HEK293 (cell line): ENCODE measurements at regions not wholly inside any gene's neighbourhood (a gene's known extent, or its start where the extent isn't known, plus 50 kb on each side); places are given as distances from the start of the nearest gene placed in this dataset.

ENCODE experiments used
- PRDM10 ChIP-seq: fragments of 450-650 bp; formaldehyde crosslinking; IDR thresholded peaks from 2 replicates; pipeline ENCODE4 v1.5.1; 2016; ENCODE audit warnings: missing biosample characterization, missing genetic modification characterization
- ZBTB21 ChIP-seq: fragments of 450-650 bp; formaldehyde crosslinking; IDR thresholded peaks from 2 replicates; pipeline ENCODE4 v1.5.1; 2017; ENCODE audit warnings: missing biosample characterization, missing genetic modification characterization
- ZNF221 ChIP-seq: fragments of 450-650 bp; formaldehyde crosslinking; IDR thresholded peaks from 2 replicates; pipeline ENCODE4 v1.5.1; 2017; ENCODE audit warnings: missing biosample characterization, missing genetic modification characterization, borderline replicate concordance
- ZNF274 ChIP-seq, 2 experiments: fragments of 200-500 bp in 1 of 2; fragments of 450-650 bp in 1 of 2; sonication (Bioruptor generic) in 1 of 2; formaldehyde crosslinking in 1 of 2; IDR thresholded peaks; 2 replicates each; pipeline versions ENCODE4 v1.5.1 to v1.6.1; 2014 to 2016; ENCODE audit warnings: borderline replicate concordance in 1 of 2, inconsistent platforms in 1 of 2, low read length in 1 of 2, missing biosample characterization in 1 of 2, missing genetic modification characterization in 1 of 2
- ZNF776 ChIP-seq: fragments of 450-650 bp; formaldehyde crosslinking; IDR thresholded peaks from 2 replicates; pipeline ENCODE4 v1.5.0; 2017; ENCODE audit warnings: missing biosample characterization, missing genetic modification characterization, borderline replicate concordance
- ZNF777 ChIP-seq: fragments of 450-650 bp; formaldehyde crosslinking; IDR thresholded peaks from 2 replicates; pipeline ENCODE4 v1.5.1; 2017; ENCODE audit warnings: missing biosample characterization, missing genetic modification characterization, borderline replicate concordance
- TF ChIP-seq, protein P1 (sequence below): fragments of 450-650 bp; formaldehyde crosslinking; IDR thresholded peaks from 2 replicates; pipeline ENCODE4 v1.5.1; 2016; ENCODE audit warnings: missing biosample characterization, missing genetic modification characterization
- TF ChIP-seq, protein P2 (sequence below): fragments of 450-650 bp; formaldehyde crosslinking; IDR thresholded peaks from 2 replicates; pipeline ENCODE4 v1.5.1; 2016; ENCODE audit warnings: missing biosample characterization, missing genetic modification characterization
- TF ChIP-seq, protein P3 (sequence below): fragments of 450-650 bp; formaldehyde crosslinking; IDR thresholded peaks from 2 replicates; pipeline ENCODE4 v1.5.1; 2017; ENCODE audit warnings: missing biosample characterization, missing genetic modification characterization
- TF ChIP-seq, protein P4 (sequence below): fragments of 450-650 bp; formaldehyde crosslinking; IDR thresholded peaks from 2 replicates; pipeline ENCODE4 v1.5.1; 2016; ENCODE audit warnings: missing biosample characterization, missing genetic modification characterization

DNA sequence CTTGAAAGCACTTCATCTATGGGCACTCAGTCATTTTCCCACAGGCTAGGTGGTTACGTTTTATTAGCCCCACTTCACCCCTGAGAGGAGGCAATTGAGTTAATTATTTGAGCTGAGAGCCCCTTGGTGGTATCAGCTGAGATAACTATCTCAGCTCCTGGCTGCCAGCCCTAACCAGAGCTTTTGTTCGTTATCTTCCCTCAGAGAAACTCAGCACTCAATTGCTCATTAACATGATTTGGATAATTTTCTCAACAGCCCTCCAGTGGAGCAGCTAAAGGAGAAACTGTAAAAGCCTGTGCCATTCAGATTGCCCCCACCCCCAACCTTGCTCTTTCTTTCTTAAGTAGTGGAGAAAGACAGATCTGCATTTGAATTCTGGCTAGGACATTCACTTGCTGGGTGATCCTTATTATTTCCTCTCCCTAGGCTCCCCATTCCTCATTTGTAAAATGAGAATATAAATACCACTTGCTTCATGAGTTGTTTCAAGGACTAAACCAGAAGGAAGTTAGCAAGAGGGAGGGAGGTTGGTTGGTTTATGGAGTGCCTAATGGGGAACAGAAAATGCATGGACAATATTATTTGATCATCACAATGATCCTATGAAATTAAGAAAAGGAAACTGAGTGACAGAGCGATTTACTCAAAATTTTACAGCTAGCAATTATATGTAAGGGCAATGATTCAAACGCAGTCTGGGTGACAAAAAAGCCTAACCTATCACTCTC is 218.7 kb upstream of the FGGY start:
- TF ChIP-seq, protein P1, sequence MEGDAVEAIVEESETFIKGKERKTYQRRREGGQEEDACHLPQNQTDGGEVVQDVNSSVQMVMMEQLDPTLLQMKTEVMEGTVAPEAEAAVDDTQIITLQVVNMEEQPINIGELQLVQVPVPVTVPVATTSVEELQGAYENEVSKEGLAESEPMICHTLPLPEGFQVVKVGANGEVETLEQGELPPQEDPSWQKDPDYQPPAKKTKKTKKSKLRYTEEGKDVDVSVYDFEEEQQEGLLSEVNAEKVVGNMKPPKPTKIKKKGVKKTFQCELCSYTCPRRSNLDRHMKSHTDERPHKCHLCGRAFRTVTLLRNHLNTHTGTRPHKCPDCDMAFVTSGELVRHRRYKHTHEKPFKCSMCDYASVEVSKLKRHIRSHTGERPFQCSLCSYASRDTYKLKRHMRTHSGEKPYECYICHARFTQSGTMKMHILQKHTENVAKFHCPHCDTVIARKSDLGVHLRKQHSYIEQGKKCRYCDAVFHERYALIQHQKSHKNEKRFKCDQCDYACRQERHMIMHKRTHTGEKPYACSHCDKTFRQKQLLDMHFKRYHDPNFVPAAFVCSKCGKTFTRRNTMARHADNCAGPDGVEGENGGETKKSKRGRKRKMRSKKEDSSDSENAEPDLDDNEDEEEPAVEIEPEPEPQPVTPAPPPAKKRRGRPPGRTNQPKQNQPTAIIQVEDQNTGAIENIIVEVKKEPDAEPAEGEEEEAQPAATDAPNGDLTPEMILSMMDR: no peak
- TF ChIP-seq ZNF777 (tag by site-specific recombination): no peak
- TF ChIP-seq, protein P2, sequence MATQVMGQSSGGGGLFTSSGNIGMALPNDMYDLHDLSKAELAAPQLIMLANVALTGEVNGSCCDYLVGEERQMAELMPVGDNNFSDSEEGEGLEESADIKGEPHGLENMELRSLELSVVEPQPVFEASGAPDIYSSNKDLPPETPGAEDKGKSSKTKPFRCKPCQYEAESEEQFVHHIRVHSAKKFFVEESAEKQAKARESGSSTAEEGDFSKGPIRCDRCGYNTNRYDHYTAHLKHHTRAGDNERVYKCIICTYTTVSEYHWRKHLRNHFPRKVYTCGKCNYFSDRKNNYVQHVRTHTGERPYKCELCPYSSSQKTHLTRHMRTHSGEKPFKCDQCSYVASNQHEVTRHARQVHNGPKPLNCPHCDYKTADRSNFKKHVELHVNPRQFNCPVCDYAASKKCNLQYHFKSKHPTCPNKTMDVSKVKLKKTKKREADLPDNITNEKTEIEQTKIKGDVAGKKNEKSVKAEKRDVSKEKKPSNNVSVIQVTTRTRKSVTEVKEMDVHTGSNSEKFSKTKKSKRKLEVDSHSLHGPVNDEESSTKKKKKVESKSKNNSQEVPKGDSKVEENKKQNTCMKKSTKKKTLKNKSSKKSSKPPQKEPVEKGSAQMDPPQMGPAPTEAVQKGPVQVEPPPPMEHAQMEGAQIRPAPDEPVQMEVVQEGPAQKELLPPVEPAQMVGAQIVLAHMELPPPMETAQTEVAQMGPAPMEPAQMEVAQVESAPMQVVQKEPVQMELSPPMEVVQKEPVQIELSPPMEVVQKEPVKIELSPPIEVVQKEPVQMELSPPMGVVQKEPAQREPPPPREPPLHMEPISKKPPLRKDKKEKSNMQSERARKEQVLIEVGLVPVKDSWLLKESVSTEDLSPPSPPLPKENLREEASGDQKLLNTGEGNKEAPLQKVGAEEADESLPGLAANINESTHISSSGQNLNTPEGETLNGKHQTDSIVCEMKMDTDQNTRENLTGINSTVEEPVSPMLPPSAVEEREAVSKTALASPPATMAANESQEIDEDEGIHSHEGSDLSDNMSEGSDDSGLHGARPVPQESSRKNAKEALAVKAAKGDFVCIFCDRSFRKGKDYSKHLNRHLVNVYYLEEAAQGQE: no peak
- TF ChIP-seq PRDM10 (tag by site-specific recombination): peak; percentile 43
- TF ChIP-seq ZNF274 (IDR thresholded peaks at IDR 0.05; ENCODE audit: low read length): no peak
- no peak for TF ChIP-seq ZNF274 (tag by site-specific recombination; IDR thresholded peaks at IDR 0.05; ENCODE audit: borderline replicate concordance)
- no peak for TF ChIP-seq ZNF776
- TF ChIP-seq ZBTB21: peak; percentile 57
- TF ChIP-seq, protein P3, sequence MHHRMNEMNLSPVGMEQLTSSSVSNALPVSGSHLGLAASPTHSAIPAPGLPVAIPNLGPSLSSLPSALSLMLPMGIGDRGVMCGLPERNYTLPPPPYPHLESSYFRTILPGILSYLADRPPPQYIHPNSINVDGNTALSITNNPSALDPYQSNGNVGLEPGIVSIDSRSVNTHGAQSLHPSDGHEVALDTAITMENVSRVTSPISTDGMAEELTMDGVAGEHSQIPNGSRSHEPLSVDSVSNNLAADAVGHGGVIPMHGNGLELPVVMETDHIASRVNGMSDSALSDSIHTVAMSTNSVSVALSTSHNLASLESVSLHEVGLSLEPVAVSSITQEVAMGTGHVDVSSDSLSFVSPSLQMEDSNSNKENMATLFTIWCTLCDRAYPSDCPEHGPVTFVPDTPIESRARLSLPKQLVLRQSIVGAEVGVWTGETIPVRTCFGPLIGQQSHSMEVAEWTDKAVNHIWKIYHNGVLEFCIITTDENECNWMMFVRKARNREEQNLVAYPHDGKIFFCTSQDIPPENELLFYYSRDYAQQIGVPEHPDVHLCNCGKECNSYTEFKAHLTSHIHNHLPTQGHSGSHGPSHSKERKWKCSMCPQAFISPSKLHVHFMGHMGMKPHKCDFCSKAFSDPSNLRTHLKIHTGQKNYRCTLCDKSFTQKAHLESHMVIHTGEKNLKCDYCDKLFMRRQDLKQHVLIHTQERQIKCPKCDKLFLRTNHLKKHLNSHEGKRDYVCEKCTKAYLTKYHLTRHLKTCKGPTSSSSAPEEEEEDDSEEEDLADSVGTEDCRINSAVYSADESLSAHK (tag by site-specific recombination): peak; percentile 96
- TF ChIP-seq ZNF221 (tag by site-specific recombination): no peak
- TF ChIP-seq, protein P4, sequence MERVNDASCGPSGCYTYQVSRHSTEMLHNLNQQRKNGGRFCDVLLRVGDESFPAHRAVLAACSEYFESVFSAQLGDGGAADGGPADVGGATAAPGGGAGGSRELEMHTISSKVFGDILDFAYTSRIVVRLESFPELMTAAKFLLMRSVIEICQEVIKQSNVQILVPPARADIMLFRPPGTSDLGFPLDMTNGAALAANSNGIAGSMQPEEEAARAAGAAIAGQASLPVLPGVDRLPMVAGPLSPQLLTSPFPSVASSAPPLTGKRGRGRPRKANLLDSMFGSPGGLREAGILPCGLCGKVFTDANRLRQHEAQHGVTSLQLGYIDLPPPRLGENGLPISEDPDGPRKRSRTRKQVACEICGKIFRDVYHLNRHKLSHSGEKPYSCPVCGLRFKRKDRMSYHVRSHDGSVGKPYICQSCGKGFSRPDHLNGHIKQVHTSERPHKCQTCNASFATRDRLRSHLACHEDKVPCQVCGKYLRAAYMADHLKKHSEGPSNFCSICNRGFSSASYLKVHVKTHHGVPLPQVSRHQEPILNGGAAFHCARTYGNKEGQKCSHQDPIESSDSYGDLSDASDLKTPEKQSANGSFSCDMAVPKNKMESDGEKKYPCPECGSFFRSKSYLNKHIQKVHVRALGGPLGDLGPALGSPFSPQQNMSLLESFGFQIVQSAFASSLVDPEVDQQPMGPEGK (tag by site-specific recombination): peak; percentile 56
